Natural killer cell treated with Interleukin-12 subunit alpha and Interleukin-12 subunit beta and Interleukin-15 and Interleukin-18, amount 100 ng/mL, for 72 hours (primary cell): ENCODE measurements at regions not wholly inside any gene's neighbourhood (a gene's known extent, or its start where the extent isn't known, plus 50 kb on each side); places are given as distances from the start of the nearest gene placed in this dataset.
"Not testable (repeated sequence)": the region's sequence is repeated elsewhere in the genome, so short reads cannot be mapped to it uniquely, and the experiment has no call there.

ENCODE experiments used
- ATAC-seq, 2 donors: fragments of 150-1000 bp; cut with Tn5 transposase in 1 of 2; sonication (Bioruptor Pico), chemical (Tn5 transposase) in 1 of 2; 2 replicates each; pipeline ENCODE4 v1.10.0; 2021
- DNase-seq: peaks from one replicate; pipeline ENCODE4 v3.0.0; 2022; ENCODE audit warnings: low spot score
- H3K27ac Mint-ChIP-seq, 2 donors: 1 replicate in 1 of 2; 2 replicates in 1 of 2; pipeline ENCODE4 v1.8.0; 2022; ENCODE audit warnings: mixed read lengths in 2 of 2, mild to moderate bottlenecking in 1 of 2, moderate library complexity in 1 of 2
- H3K27me3 Mint-ChIP-seq, 2 donors: 1 replicate in 1 of 2; 2 replicates in 1 of 2; pipeline ENCODE4 v1.8.0; 2022; ENCODE audit warnings: mixed read lengths in 2 of 2
- H3K36me3 Mint-ChIP-seq: one replicate; pipeline ENCODE4 v1.8.0; 2022; ENCODE audit warnings: mixed read lengths
- H3K4me1 Mint-ChIP-seq, 2 donors: 1 replicate in 1 of 2; 2 replicates in 1 of 2; pipeline ENCODE4 v1.8.0; 2022; ENCODE audit warnings: low read depth in 2 of 2, mixed read lengths in 2 of 2, mild to moderate bottlenecking in 1 of 2
- H3K4me3 Mint-ChIP-seq: one replicate; pipeline ENCODE4 v1.8.0; 2022; ENCODE audit warnings: mixed read lengths
- H3K9me3 Mint-ChIP-seq: 2 replicates; pipeline ENCODE4 v1.8.0; 2022; ENCODE audit warnings: mixed read lengths

GRCh38 chr6:147973806-147974205 lies 368.8 kb upstream of the SASH1 start:
- DNase-seq (no peak), ATAC-seq (no peak)
- H3K27ac Mint-ChIP-seq = no peak overlapping the region
- peaks cover 13% of the 10 kb centered on the region for H3K9me3 Mint-ChIP-seq
- H3K4me1 Mint-ChIP-seq = no peaks in the 10 kb centered on the region
- no peaks in the 10 kb centered on the region for H3K27me3 Mint-ChIP-seq
- no peaks in the 10 kb centered on the region for H3K36me3 Mint-ChIP-seq
- no peak overlapping the region for H3K4me3 Mint-ChIP-seq

- Mint-ChIP-seq H3K4me3 (no peak overlapping the region), H3K36me3 (no peaks in the 10 kb centered on the region), H3K9me3 (peaks cover 12% of the 10 kb centered on the region), H3K27me3 (no peaks in the 10 kb centered on the region), H3K27ac (no peak overlapping the region), H3K4me1 (no peaks in the 10 kb centered on the region)
- ATAC-seq (no peak), DNase-seq (no peak)
These were observed 368.3 kb upstream of the SASH1 start for GRCh38 chr6:147974376-147974775.

- H3K4me3 Mint-ChIP-seq = no peak overlapping the region
- DNase-seq = no peak
- no peaks in the 10 kb centered on the region for H3K36me3 Mint-ChIP-seq
- H3K4me1 Mint-ChIP-seq = no peaks in the 10 kb centered on the region
- H3K9me3 Mint-ChIP-seq = peaks cover 13% of the 10 kb centered on the region
- ATAC-seq = no peak
- H3K27ac Mint-ChIP-seq = no peak overlapping the region
- no peaks in the 10 kb centered on the region for H3K27me3 Mint-ChIP-seq
These were observed 364.7 kb upstream of the SASH1 start for GRCh38 chr6:147977851-147978465.

GRCh38 chr6:147979966-147980365 lies 362.7 kb upstream of the SASH1 start:
- Mint-ChIP-seq H3K36me3 (no peaks in the 10 kb centered on the region), H3K9me3 (peaks cover 13% of the 10 kb centered on the region), H3K27ac (no peak overlapping the region), H3K4me3 (no peak overlapping the region), H3K27me3 (no peaks in the 10 kb centered on the region), H3K4me1 (no peaks in the 10 kb centered on the region)
- ATAC-seq (no peak), DNase-seq (no peak)

GRCh38 chr6:147983581-147984366 lies 358.9 kb upstream of the SASH1 start:
- H3K36me3 Mint-ChIP-seq = no peaks in the 10 kb centered on the region
- H3K27ac Mint-ChIP-seq = no peak overlapping the region
- no peak for ATAC-seq
- no peak for DNase-seq
- no peaks in the 10 kb centered on the region for H3K27me3 Mint-ChIP-seq
- no peaks in the 10 kb centered on the region for H3K4me1 Mint-ChIP-seq
- H3K4me3 Mint-ChIP-seq = no peak overlapping the region
- H3K9me3 Mint-ChIP-seq = peaks cover 9% of the 10 kb centered on the region

- no peak for DNase-seq
- ATAC-seq = no peak
- peaks cover 17% of the 10 kb centered on the region for H3K9me3 Mint-ChIP-seq
- H3K27me3 Mint-ChIP-seq = no peaks in the 10 kb centered on the region
- H3K36me3 Mint-ChIP-seq = no peaks in the 10 kb centered on the region
- no peak overlapping the region for H3K4me3 Mint-ChIP-seq
- H3K27ac Mint-ChIP-seq = no peak overlapping the region
- no peaks in the 10 kb centered on the region for H3K4me1 Mint-ChIP-seq
These were observed 355.8 kb upstream of the SASH1 start for GRCh38 chr6:147986846-147987245.

GRCh38 chr6:147990159-147990558 lies 352.5 kb upstream of the SASH1 start:
- H3K4me3 Mint-ChIP-seq = no peak overlapping the region
- no peak for ATAC-seq
- no peaks in the 10 kb centered on the region for H3K4me1 Mint-ChIP-seq
- no peak overlapping the region for H3K27ac Mint-ChIP-seq
- H3K36me3 Mint-ChIP-seq = no peaks in the 10 kb centered on the region
- DNase-seq = no peak
- H3K9me3 Mint-ChIP-seq = peaks cover 25% of the 10 kb centered on the region
- H3K27me3 Mint-ChIP-seq = no peaks in the 10 kb centered on the region

GRCh38 chr6:147991961-147992360 lies 350.7 kb upstream of the SASH1 start:
- Mint-ChIP-seq H3K4me3 (no peak overlapping the region), H3K4me1 (no peaks in the 10 kb centered on the region), H3K27me3 (no peaks in the 10 kb centered on the region), H3K36me3 (no peaks in the 10 kb centered on the region), H3K27ac (no peak overlapping the region), H3K9me3 (peaks cover 28% of the 10 kb centered on the region)
- no peak for DNase-seq
- ATAC-seq = no peak

GRCh38 chr6:147999001-147999540 lies 343.6 kb upstream of the SASH1 start:
- DNase-seq (no peak), ATAC-seq (no peak)
- H3K4me1 Mint-ChIP-seq = no peaks in the 10 kb centered on the region
- H3K36me3 Mint-ChIP-seq = no peaks in the 10 kb centered on the region
- H3K27me3 Mint-ChIP-seq = no peaks in the 10 kb centered on the region
- H3K9me3 Mint-ChIP-seq = peaks cover 10% of the 10 kb centered on the region
- no peak overlapping the region for H3K27ac Mint-ChIP-seq
- no peak overlapping the region for H3K4me3 Mint-ChIP-seq

- Mint-ChIP-seq H3K27me3 (no peaks in the 10 kb centered on the region), H3K36me3 (no peaks in the 10 kb centered on the region), H3K9me3 (peaks cover 7% of the 10 kb centered on the region)
These were observed 340.6 kb upstream of the SASH1 start for GRCh38 chr6:148001844-148002642.

GRCh38 chr6:148004651-148005050 lies 338.0 kb upstream of the SASH1 start:
- ATAC-seq (no peak), DNase-seq (no peak)
- no peak overlapping the region for H3K27ac Mint-ChIP-seq
- H3K4me3 Mint-ChIP-seq = no peak overlapping the region
- H3K27me3 Mint-ChIP-seq = no peaks in the 10 kb centered on the region
- no peaks in the 10 kb centered on the region for H3K4me1 Mint-ChIP-seq
- H3K36me3 Mint-ChIP-seq = no peaks in the 10 kb centered on the region
- H3K9me3 Mint-ChIP-seq = peaks cover 7% of the 10 kb centered on the region

More at GRCh38 chr6:148001844-148002642, 340.6 kb upstream of the SASH1 start:
- Mint-ChIP-seq H3K4me1 (no peaks in the 10 kb centered on the region), H3K27ac (no peak overlapping the region), H3K4me3 (no peak overlapping the region)
- no peak for ATAC-seq
- no peak for DNase-seq

GRCh38 chr6:148005806-148006205 lies 336.8 kb upstream of the SASH1 start:
- H3K4me3 Mint-ChIP-seq = no peak overlapping the region
- no peaks in the 10 kb centered on the region for H3K36me3 Mint-ChIP-seq
- DNase-seq (no peak), ATAC-seq (no peak)
- H3K27ac Mint-ChIP-seq = no peak overlapping the region
- H3K9me3 Mint-ChIP-seq = peaks cover 5% of the 10 kb centered on the region
- H3K4me1 Mint-ChIP-seq = no peaks in the 10 kb centered on the region
- no peaks in the 10 kb centered on the region for H3K27me3 Mint-ChIP-seq

- H3K4me3 Mint-ChIP-seq, H3K4me1 Mint-ChIP-seq, DNase-seq, H3K36me3 Mint-ChIP-seq, H3K27me3 Mint-ChIP-seq, H3K9me3 Mint-ChIP-seq, H3K27ac Mint-ChIP-seq, ATAC-seq: not testable (repeated sequence)
These were observed 332.1 kb upstream of the SASH1 start for GRCh38 chr6:148010516-148010915.

GRCh38 chr6:148016013-148016412 lies 326.6 kb upstream of the SASH1 start:
- DNase-seq (no peak), ATAC-seq (no peak)
- H3K4me3 Mint-ChIP-seq = no peak overlapping the region

More at GRCh38 chr6:148016013-148016412, 326.6 kb upstream of the SASH1 start:
- H3K4me1 Mint-ChIP-seq = no peaks in the 10 kb centered on the region
- peaks cover 4% of the 10 kb centered on the region for H3K36me3 Mint-ChIP-seq
- peaks cover 10% of the 10 kb centered on the region for H3K9me3 Mint-ChIP-seq
- no peak overlapping the region for H3K27ac Mint-ChIP-seq
- H3K27me3 Mint-ChIP-seq = no peaks in the 10 kb centered on the region
